ENCODE measurements at regions not wholly inside any gene's neighbourhood (a gene's known extent, or its start where the extent isn't known, plus 50 kb on each side); places are given as distances from the start of the nearest gene placed in this dataset.
A peak's percentile ranks its signal among the peaks of the same experiment; 100 is the strongest.

GRCh38 chr9:89759572-89759971 lies 154.8 kb downstream of the GADD45G start:
- Mint-ChIP-seq H3K27me3 (ENCODE audit: unreplicated experiment) (peaks cover 5% of the 10 kb centered on the region), H3K36me3 (ENCODE audit: unreplicated experiment) (no peaks in the 10 kb centered on the region), H3K27ac (ENCODE audit: unreplicated experiment) (no peak overlapping the region), H3K4me3 (ENCODE audit: unreplicated experiment) (no peak overlapping the region), H3K4me1 (ENCODE audit: low read depth, unreplicated experiment) (peaks cover 15% of the 10 kb centered on the region), H3K9me3 (ENCODE audit: unreplicated experiment) (peaks cover 5% of the 10 kb centered on the region)
- TF ChIP-seq, protein P1, sequence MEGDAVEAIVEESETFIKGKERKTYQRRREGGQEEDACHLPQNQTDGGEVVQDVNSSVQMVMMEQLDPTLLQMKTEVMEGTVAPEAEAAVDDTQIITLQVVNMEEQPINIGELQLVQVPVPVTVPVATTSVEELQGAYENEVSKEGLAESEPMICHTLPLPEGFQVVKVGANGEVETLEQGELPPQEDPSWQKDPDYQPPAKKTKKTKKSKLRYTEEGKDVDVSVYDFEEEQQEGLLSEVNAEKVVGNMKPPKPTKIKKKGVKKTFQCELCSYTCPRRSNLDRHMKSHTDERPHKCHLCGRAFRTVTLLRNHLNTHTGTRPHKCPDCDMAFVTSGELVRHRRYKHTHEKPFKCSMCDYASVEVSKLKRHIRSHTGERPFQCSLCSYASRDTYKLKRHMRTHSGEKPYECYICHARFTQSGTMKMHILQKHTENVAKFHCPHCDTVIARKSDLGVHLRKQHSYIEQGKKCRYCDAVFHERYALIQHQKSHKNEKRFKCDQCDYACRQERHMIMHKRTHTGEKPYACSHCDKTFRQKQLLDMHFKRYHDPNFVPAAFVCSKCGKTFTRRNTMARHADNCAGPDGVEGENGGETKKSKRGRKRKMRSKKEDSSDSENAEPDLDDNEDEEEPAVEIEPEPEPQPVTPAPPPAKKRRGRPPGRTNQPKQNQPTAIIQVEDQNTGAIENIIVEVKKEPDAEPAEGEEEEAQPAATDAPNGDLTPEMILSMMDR (IDR thresholded peaks at IDR 0.05; ENCODE audit: partially characterized antibody, unreplicated experiment) = no peak
- DNase-seq = no peak

- no peak overlapping the region for H3K4me3 Mint-ChIP-seq (ENCODE audit: unreplicated experiment)
- peaks cover 15% of the 10 kb centered on the region for H3K4me1 Mint-ChIP-seq (ENCODE audit: low read depth, unreplicated experiment)
- no peaks in the 10 kb centered on the region for H3K36me3 Mint-ChIP-seq (ENCODE audit: unreplicated experiment)
- peaks cover 5% of the 10 kb centered on the region for H3K9me3 Mint-ChIP-seq (ENCODE audit: unreplicated experiment)
- no peak overlapping the region for H3K27ac Mint-ChIP-seq (ENCODE audit: unreplicated experiment)
- DNase-seq = no peak
- peaks cover 5% of the 10 kb centered on the region for H3K27me3 Mint-ChIP-seq (ENCODE audit: unreplicated experiment)
- TF ChIP-seq, protein P1 (IDR thresholded peaks at IDR 0.05; ENCODE audit: partially characterized antibody, unreplicated experiment) = no peak
Observed at GRCh38 chr9:89760123-89760522, 155.3 kb downstream of the GADD45G start.

GRCh38 chr9:89764217-89764616 lies 159.4 kb downstream of the GADD45G start:
- peaks cover 7% of the 10 kb centered on the region for H3K4me1 Mint-ChIP-seq (ENCODE audit: low read depth, unreplicated experiment)
- TF ChIP-seq, protein P1 (IDR thresholded peaks at IDR 0.05; ENCODE audit: partially characterized antibody, unreplicated experiment) = no peak
- H3K4me3 Mint-ChIP-seq (ENCODE audit: unreplicated experiment) = peak overlapping the region; percentile 8
- no peak for DNase-seq
- peaks cover 5% of the 10 kb centered on the region for H3K27me3 Mint-ChIP-seq (ENCODE audit: unreplicated experiment)
- peaks cover 3% of the 10 kb centered on the region for H3K9me3 Mint-ChIP-seq (ENCODE audit: unreplicated experiment)
- peak overlapping the region; percentile 11 for H3K27ac Mint-ChIP-seq (ENCODE audit: unreplicated experiment)
- H3K36me3 Mint-ChIP-seq (ENCODE audit: unreplicated experiment) = peaks cover 9% of the 10 kb centered on the region

GRCh38 chr9:89765211-89765946 lies 160.6 kb downstream of the GADD45G start:
- no peak for DNase-seq
- Mint-ChIP-seq H3K9me3 (ENCODE audit: unreplicated experiment) (peaks cover 3% of the 10 kb centered on the region), H3K4me1 (ENCODE audit: low read depth, unreplicated experiment) (peaks cover 1% of the 10 kb centered on the region), H3K36me3 (ENCODE audit: unreplicated experiment) (peaks cover 9% of the 10 kb centered on the region), H3K27ac (ENCODE audit: unreplicated experiment) (no peak overlapping the region), H3K4me3 (ENCODE audit: unreplicated experiment) (no peak overlapping the region), H3K27me3 (ENCODE audit: unreplicated experiment) (peaks cover 5% of the 10 kb centered on the region)
- TF ChIP-seq, protein P1 (IDR thresholded peaks at IDR 0.05; ENCODE audit: partially characterized antibody, unreplicated experiment) = no peak

DNA sequence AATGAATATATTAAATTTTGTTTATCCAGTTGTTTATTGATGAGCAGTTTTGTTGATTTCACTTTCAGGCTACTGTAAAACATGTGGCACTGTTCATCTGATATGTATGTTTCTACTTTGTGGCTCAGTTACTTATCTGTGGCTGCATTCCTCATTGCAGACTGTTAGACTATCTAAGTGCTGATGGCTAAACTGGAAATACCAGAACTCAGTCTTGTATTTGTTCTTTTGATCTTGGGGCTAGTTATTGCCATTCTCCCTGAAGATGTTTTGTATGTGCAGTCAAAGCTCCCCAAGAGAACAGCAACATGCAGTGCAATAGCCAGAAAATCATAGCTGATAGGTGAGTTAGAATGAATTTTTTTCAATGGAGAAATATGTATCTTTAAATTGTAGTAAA lies 162.2 kb downstream of the GADD45G start:
- Mint-ChIP-seq H3K9me3 (ENCODE audit: unreplicated experiment) (peaks cover 3% of the 10 kb centered on the region), H3K4me1 (ENCODE audit: low read depth, unreplicated experiment) (peaks cover 10% of the 10 kb centered on the region), H3K36me3 (ENCODE audit: unreplicated experiment) (peaks cover 9% of the 10 kb centered on the region), H3K4me3 (ENCODE audit: unreplicated experiment) (no peak overlapping the region), H3K27me3 (ENCODE audit: unreplicated experiment) (peaks cover 2% of the 10 kb centered on the region), H3K27ac (ENCODE audit: unreplicated experiment) (no peak overlapping the region)
- DNase-seq = no peak
- TF ChIP-seq, protein P1 (IDR thresholded peaks at IDR 0.05; ENCODE audit: partially characterized antibody, unreplicated experiment) = no peak

Measured in glutamatergic neuron (in vitro differentiated cells).